HT-29 (cell line): ENCODE measurements at regions not wholly inside any gene's neighbourhood (a gene's known extent, or its start where the extent isn't known, plus 50 kb on each side); places are given as distances from the start of the nearest gene placed in this dataset.

Experiments
- DNase-seq: peaks from one replicate; pipeline ENCODE4 v3.0.0-alpha.2; 2015; ENCODE audit warnings: low spot score

DNA sequence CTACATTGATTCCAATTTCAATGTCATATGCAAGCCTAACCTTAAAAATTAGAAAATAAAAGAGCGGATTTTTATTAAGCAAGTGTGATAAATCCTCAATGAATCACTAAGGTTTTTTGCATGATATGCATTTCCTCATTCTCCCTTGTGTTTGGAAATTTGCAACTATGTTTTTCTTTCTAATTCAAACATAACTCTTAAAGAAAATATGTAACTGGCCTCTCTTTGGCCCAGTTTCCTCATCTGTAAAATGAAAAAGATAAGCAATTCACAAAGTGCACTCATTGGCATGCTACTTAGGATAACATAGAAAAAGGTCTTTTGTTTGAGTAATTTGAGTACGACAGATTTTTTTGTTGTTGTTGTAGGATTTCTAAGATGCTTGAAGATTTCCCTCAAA lies 295.5 kb downstream of the CDH11 start:
- DNase-seq = no peak

DNA sequence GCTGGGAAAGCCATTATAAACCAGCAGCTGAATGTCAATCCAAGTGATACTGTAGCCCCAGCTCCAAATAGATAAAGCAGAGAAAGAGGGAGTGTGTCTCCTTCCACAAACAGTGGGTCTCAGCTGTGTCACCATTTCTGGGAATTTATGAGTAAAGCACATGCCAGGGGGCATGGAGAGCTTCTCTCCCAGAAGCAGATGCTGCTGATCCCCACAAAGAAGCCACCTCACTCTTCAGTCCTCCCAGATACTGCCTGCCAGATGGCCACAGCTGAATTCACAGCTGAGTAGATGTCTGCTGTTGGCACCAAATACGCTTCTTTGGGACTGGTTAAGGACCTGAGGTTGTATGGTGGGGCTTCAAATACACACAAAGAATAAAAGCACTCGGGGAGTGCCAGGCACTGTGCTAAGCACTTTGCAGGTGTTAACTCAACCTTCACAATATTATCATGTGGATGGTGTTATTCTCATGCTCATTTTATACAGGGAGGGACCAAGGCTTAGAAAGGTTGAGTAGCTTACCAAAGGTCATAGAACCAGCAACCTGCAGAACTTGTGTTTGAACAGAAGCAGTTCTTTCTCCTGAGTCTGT lies 298.3 kb downstream of the CDH11 start:
- no peak for DNase-seq

DNA sequence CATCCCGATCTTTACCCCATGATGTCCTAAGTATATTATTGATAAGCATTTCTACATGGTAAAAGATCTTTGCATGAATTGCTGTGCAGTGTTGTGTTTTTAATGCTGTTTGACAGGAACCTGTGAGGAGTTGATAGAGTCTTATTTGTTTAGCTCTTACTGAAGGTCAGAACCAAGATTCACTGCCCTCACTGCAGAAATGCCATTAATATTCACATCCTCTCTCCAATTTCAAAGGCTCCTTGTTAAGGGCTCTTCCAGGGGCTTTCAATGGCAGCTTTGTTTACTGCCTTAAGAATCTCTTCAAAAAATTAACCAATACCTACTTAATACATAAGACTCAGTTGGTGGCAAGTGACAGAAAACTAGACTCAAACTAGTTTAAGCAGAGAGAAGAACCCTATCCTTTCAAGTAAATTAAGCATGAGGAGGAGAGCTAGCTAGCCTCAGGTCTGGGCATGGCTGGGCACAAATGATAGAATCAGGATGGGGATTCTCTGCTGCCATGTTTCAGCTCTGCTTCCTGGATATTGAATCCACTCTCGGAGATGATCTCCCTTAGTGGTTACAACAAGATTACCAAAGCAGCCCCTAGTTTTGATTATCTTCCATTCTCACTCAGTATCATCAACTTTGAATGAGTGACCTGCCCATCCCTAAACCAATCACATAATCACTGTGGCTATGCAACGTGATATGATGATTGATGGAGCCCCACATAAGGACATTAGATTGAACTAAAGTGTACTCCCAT lies 311.8 kb downstream of the CDH11 start:
- no peak for DNase-seq

DNA sequence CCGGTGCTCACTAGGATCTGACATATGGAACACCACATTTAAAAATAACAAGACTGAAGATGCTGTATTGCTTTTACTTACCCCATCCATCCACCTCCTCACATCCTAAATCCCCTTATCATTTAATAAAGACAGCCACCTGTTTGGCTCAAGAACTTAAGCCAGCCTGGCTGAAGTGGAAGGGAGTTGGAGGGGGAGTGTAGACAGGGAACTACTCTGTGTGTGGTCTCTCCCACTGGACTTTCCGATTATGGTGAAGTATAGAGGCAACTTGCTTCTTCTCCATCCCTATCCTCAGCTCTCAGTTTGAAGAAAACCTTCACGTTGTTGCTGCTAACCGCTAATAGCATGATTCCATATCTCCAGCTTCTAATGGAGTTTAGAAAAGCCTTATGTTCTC lies 313.4 kb downstream of the CDH11 start:
- no peak for DNase-seq

DNA sequence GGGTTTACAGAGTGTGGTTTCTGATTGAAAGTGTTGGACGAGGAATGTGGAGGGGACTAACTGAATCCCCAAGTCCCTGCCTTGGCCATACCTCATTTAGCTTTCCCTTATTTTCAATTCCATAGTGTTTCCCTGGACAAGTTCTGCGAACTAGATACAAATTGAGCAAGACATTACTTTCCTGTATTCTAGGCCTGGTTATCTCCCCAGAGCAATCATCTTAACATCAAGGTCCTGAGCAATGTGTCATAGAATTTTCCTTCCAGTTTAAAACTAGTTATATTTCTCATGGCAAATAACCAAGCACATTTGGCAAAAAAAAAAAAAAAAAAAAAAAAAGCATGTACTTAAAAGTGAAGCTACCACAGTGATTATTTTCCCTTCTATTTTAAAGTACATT lies 330.1 kb downstream of the CDH11 start:
- no peak for DNase-seq

DNA sequence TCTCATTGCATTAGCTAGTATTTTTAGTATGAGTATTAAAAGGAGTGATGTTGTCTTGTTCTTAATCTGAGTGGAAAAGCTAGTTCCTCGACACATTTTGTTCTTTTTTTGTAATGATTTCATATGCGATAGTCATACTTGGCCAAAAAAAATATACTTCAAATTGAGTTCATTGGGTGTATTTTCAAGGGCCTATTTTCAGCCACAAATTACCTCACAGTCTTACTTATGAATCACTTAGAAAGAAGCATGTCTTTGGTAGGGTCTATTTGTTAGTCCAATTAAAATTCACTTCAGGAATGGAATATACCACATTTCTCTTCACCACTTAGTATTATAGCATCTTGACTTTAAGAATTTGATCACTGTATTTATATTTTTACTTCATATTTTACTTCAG lies 337.2 kb downstream of the CDH11 start:
- no peak for DNase-seq

DNA sequence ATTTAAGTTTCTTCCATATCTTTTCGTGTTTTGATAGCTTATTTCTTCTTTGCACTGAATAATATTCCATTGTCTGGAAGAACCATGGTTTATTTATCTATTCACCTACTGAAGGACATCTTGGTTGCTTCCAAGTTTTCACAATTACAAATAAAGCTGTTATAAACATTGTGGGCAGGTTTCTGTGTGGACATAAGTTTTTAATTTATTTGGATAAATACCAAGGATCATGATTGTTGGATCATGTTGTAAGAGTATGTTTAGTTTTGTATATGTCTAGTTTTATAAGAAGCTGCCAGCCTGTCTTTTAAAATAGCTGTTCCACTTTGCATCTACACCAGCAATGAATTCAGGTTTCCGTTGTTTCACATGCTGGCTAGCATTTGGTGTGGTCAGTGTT lies 339.4 kb downstream of the CDH11 start:
- no peak for DNase-seq

DNA sequence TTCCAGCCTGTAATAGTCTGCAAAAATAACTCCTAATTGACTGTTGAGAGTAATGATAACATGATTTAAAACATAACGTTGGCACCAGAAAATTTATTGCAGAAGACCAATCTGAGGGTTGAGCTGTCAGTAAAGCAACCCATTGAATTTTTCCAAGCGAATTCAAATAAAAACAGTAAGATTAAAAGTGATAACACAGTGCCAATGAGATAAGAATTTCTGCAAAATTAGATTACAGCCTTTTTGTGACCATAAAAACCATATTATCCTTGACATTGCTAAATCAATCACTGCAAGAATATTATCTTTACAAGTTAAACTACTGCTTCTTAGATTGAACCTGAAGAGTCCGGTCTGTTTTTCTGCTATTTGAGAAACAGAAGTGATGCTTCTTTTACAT lies 341.4 kb downstream of the CDH11 start:
- DNase-seq = no peak

DNA sequence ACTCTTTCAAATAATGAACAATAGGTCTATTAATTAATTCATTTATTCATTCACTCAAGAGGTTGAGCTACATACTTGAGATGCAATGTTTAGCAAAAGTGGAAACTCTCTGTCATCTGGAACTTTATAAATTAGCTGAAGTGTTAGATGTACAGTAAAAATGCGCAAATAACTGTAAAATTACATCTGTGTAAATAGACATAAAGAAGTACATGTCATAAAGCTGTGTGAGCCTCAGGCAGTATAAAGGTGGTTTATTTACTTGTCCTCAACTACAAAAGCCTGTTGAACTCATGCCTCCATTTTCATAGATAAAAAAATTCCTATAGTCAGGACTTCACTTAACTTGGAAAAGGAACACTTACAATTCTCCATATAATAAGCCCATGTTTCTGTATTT lies 343.1 kb downstream of the CDH11 start:
- no peak for DNase-seq

DNA sequence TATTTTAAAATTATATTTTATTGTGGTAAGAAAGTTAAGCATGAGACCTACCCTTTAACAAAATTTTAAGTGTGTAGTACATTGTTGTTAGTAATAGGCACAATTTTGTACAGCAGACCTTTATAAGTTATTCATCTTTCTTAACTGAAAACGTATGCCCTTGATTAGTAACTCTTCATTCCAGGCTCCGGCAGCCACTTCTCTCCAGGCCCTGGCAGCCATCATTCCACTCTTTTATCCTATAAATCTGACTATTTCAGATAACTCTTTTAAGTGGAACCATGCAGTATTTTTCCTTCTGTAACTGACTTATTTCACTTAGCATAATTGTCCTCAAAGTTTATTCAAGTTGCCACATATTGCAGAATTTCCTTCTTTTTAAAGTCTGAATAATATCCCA lies 348.2 kb downstream of the CDH11 start:
- no peak for DNase-seq

DNA sequence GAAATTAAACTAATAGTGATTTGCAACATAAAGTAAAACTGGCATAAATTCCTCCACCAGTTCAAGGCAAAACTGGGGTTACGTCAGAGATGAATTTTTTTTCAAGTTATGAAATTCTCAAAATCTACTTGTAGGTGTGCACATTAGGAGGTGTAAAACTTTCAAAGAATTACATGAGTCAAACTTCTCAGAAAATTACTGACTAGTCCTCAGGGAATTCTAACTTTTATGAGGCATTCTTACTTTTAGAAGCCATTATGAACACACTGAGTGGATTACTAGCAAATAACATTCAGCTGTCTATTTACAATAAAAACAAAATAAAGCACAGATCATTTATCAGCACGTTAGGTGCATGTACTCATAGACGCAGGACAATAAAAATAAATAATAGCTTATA lies 348.7 kb downstream of the CDH11 start:
- DNase-seq = no peak

DNA sequence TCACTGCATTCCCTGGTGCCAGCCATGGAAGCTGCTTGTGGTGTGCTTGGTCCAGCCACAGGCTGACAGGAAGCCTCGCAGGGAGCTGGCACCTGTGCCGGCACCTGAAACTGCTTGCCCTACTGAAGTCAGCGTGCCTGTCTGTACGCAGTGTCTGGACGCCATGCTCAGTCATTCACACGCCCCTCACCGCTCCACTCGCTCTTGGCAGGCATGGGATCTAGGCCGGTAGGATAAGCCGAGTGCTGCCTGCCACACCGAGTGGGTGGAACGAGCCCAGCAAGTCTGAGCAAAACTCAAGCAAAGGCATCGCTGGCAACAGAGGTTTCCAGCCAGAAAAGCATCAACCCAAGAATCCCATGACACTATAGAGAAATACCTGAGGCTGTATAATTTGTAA lies 350.6 kb downstream of the CDH11 start:
- DNase-seq = no peak

DNA sequence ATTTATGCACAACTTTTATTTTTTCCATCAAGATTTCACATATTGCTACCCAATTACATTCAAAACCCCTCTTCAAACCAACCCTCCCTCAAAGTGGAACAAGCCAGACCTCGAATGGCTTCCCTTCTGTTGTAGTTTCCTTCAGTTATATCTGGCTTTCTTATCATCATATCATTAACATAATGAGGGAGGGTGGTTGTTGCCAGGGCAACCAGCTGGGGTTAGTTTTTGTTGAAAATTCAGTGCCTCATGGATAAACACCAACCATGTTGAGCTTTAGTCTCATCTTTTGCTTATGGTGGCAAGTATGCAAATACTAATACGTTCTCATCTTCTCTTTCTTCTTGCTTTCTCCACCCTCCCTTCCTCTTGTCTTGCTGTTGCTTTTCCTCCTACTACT lies 359.7 kb downstream of the CDH11 start:
- DNase-seq = no peak

DNA sequence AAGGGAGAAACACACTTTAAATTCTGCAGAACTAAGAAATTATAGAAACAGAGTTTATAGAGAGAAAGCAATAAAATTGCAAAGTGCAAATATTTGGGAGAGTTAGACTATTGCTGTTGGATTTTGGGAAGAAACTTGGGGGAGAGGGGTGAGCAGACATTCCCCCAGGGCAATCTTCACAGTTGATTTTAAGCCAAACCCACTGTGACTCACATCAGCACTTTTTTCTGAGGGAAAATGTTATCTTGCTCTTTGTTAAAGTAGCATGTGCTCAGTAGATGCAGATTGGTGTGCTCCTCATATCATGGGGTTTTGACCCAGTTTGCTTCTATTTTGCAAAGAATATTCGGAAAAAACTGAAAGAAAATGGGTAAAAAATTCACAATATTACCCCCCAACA lies 367.6 kb downstream of the CDH11 start:
- no peak for DNase-seq

DNA sequence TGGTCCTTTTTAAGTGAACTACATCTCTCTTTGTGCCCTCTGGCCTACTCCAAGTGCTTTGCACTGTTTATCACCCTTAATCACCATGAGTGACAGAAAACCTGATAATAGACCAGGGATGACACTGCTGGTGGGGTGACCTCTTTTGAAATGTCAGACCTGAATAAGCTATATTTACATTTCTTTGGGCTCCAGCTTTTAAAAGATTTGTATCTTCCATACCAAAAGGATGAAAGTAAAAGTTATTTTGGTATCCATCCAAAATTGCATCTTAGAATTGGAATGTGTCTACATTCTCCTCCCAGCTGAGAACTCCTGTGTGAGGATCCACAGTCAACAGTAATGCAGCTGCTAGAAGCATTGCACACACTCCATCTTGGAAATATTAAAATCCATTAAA lies 370.0 kb downstream of the CDH11 start:
- DNase-seq = no peak

DNA sequence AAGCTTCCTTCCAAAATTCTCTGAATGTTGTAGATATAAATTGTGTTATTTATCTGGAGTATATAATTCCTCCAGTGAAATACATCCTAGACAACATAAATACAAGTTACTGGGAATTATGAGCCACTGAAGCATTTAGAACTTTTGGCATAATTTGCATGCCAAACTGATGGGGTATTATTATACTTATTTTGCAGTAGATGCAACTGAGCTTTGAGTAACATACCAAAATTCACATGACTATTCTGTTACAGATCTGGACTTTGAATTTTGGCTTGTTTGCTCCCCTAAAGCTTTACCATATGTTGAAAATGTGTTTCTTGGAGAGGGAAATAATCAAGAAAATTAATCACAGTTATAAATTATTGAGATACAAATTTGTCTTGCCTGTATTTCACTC lies 372.5 kb downstream of the CDH11 start:
- DNase-seq = no peak

DNA sequence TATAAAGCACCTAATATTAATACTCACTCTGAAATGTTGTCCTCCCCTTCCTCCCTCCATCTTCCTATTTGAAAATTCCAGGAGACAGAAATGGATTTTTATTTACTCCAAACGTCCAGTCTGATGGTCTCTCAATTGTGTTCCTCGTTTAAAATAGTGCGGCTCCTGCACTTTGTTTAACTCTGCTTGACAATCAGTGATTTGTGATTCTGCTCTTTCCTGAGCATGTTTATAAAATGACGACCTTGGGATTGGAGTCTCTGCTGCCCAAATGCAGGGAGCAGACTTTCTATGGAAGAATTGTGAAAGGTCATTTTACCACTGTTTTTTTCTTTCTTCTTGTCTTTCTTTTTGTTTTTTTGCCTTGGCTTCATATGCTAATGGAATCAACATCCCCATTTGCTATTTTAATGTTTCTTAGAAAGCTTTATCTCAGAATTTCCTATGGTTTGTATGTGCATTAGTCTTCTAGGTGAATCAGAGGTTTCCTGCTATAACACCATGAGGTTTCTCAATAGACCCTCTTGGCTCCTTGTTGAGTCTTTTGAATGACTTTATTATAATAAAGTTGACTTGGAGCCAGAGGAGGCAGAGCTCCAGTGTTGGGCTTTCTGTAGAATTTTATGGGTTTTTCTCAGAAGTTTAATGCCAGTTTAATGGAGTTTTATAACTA lies 376.5 kb downstream of the CDH11 start:
- no peak for DNase-seq

DNA sequence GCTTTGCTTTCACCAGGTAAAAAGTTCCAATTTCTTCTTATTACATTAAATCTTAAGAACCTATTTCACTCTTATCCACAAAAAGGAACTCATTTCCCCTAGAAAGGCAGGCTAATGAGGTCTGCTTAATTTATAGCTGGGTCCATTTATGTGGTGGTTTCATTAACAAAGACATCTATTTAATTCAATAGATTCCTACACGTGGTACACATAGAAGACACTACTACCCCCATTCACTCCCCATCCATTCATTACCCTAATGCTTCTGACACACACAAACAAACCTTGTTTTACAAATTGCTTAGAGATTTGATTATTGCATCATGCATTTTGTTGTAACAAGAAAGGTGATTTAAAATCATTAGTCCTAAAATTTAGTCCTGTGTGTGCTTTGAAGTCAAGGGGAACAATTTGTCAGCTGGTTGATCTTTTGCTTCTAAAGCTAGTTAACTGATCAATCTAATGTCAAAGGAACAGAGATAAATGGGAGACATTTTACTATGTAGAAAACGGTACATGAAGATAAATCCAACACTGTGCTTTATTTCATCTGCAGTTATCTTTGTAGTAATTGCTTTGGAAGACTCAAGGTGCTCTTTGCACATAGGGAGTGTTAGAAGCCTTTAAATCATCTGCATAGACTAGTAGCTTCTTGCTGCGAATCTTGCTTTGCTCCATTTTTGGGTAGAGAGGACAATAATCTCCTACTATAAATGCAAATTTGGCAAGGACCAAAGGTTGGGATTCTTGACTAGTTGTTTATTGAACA lies 379.2 kb downstream of the CDH11 start:
- DNase-seq = no peak

DNA sequence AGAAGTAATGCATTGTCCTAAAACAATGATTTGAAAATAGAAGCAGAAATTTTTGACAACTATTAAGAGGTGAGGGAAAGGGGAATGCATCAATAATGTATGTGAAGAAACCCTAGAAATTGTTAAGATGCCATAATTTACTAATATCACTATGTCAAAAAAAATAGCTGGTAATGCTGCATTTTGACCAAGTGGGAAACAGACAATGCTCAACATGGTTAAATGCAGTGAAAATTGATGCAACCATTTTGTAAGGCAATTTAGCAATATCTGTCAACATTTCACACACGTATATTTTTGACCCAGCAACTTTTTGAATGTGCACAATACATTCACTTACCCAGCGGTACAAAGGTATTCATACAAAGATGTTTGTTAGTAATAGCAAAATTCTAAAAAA lies 381.6 kb downstream of the CDH11 start:
- no peak for DNase-seq

DNA sequence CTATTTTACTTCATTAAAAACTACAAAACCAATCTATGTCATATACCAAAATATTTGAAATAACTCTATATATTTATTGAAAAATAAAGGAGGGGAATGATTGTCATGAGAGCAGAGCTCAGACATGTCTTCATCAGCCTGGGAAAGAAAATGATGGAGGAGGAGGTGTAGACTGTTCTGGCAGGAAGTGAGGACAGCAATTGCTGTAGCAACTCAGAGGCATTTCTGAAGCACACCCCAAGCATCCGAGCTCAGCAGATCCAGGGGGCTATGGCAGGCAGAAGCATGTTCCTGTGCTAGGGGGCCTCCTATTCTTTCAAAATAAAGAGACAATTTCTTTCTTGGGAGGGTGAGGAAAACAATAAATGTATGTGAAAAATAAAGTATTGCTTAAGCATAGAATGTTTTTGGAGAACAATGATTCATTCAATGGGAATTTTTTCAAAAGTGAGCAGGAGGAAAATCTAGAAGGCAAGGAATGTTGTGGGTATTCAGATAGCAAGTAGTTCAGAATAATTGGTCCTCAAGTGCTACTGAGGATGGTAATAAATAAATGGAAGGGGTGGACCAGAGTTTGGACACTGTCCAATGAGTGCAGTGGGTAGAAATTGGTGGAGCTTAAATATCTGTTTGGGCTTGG lies 383.4 kb downstream of the CDH11 start:
- DNase-seq = no peak

DNA sequence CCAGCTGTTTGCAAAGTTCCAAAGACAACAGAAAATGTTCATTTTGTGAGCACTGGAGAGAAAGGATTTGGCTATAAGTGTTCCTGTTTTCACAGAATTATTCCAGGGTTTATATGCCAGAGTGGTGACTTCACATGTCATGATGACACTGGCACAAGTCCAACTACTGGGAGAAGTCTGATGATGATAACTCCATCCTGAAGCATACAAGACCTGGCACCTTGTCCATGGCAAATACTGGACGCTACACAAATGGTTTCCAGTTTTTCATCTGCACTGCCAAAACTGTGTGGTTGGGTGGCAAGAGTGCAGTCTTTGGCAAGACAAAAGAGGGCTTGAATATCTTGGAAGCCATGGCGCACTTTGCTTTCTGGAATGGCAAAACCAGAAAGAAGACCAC lies 385.0 kb downstream of the CDH11 start:
- no peak for DNase-seq

DNA sequence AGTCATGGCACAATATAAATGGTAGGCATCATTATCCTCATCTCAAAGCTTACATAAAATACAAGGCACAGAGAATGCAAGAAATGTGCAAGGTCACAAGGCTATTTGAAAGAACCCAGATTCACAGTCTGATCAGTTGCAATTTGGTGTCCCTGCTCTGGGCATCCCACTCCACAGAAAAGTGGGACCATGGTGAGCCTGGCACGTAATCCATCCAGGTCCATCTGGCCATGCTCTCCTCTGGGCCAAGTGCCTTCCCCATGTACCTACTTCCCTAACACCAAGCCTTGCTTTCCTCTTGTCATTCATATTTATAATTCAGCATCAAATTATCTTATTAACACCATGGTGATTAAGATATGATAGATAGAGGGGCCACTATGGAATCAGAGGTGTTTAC lies 390.0 kb downstream of the CDH11 start:
- DNase-seq = no peak
